ENCODE measurements at regions not wholly inside any gene's neighbourhood (a gene's known extent, or its start where the extent isn't known, plus 50 kb on each side); places are given as distances from the start of the nearest gene placed in this dataset.

- TF ChIP-seq CTCF (optimal IDR thresholded peaks at IDR 0.05 in 1 of 3, IDR thresholded peaks at IDR 0.05 in 1 of 3, conservative IDR thresholded peaks at IDR 0.05 in 1 of 3; ENCODE audit: extremely low read depth in 1 of 3, insufficient read depth in 2 of 3, low read length in 3 of 3) (no peak), EZH2 (IDR thresholded peaks at IDR 0.05; ENCODE audit: low read length) (no peak)
Observed at GRCh38 chr5:148910686-148911361, 84.4 kb downstream of the ADRB2 start.
